DMS 273 treated with DMSO at 0.1 percent for 48 hours (cell line): ENCODE measurements at regions not wholly inside any gene's neighbourhood (a gene's known extent, or its start where the extent isn't known, plus 50 kb on each side); places are given as distances from the start of the nearest gene placed in this dataset.

Experiments used
- DNase-seq: peaks from one replicate; lab custom pipeline; 2025; lab: John Stamatoyannopoulos, UW

GRCh38 chr6:77074037-77074713 lies 389.1 kb downstream of the HTR1B start:
- no peak for DNase-seq

DNA sequence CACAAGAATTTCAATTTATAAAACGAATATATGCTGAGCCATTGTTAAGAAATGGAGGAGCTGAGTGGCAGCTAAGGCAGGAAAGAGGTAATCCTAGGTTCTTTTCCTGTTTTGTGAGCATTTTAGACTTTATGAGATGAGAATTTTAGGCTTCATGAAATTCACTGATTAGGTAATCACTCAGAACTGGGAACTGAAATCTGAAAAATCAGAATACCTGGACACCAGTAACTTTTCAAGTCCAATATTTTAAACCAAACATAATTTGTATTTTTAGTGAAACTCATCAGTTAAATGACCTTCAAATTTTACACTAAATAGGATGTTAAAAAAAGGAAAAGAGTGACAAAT lies 389.9 kb downstream of the HTR1B start:
- no peak for DNase-seq

DNA sequence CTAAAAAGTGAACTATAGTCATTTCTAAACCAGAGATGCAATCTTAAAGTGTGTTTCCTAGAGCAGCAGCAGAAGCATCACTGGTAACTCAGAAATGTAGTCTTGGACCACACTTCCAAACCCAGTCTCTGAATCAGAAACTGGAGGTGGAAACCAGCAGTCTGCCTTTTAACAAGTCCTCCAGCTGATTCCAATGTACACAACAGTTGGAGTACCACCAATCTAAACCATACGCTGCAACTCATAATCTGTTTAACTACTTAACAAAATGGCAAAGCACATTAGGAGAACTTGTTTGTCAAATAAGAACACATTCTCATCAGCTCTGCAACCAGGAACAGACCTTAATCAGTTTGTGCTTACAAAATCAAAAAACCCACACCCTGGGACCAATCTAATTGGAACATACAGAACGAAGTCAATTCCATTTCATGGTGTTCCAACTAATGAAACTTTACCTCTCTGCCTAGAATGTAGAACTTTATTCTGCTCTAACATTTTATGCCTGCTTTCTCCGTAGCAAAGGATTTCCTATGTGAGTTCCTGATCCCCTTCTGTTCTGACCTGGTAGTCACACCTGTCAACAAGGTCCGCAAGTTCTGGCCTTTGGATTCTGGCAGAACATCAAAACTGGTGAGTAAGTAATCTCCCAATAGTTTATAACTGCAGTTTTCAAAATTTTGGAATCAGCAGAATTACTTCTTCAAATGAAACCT lies 390.4 kb downstream of the HTR1B start:
- DNase-seq = no peak

DNA sequence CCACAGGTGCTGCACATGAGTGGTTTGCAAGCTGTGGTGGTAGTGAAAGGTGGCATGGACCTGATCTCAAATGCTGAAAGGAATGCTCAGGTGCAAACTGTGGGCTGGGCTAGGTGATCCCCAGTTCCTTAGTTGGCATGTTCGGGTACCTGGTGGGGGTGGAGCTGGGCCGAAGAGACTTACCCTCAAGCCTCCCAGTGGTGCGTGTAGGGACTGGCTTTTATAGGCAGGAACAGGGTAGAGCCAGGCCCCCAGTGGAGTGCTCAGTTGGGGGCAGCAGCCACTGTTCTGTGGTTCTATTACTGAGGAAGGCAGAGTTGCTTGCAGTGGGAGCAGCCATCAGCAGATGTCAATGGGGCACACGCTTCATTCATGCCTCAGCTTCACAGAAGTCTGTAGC lies 399.8 kb downstream of the HTR1B start:
- DNase-seq = no peak

GRCh38 chr6:77055711-77056110 lies 407.6 kb downstream of the HTR1B start:
- DNase-seq = no peak

GRCh38 chr6:77040568-77041195 lies 422.6 kb downstream of the HTR1B start:
- no peak for DNase-seq

- no peak for DNase-seq
These were observed 424.5 kb downstream of the HTR1B start for GRCh38 chr6:77038807-77039206.

DNA sequence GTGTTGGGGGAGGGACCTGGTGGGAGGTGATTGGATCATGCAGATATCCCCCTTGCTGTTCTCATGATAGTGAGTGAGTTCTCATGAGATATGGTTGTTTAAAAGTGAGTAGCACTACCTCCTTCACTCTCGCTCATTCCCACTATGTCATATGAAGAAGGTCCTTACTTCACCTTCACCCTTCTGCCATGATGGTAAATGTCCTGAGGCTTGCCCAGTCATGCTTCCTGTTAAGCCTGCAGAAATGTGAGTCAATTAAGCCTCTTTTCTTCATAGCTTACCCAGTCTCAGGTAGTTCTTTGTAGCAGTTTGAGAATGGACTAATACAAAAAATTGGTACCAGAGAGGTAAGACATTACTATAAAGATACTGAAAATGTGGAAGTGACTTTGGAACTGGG lies 425.9 kb downstream of the HTR1B start:
- no peak for DNase-seq

DNA sequence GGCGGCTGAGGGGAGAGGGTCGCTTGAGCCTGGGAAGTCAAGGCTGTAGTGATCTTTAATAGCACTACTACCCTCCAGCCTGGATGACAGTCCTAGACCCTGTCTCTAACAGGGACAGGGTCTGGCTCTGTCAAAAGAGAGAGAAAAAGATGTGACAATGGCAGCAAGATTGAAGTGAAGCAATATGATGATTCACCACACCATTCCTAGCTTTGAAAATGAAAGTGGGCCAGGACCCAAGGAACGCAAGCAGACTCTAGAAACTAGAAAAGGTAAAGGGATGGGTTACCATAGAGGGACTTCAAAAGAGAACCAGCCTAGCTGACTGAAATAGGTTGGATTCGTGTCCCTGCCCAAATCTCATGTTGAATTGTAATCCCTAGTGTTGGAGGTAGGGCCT lies 426.9 kb downstream of the HTR1B start:
- no peak for DNase-seq

DNA sequence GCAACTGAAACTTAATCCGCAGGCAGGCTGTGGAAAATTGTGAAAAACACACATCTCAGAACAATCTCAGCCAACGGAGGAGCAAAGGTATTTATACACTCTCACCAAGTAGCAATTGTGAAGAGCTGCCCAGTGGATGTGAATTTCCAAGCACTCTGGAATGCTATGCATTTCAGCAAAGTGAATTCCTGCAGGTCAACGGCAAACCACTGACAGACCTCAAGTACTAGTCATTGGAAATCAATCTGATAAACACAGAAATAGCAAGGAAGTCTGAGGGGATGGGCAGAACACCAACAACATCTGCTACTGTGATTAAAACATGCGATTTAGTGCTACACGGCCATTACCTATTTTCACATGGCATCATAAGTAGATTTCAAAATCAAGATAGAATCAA lies 429.1 kb downstream of the HTR1B start:
- DNase-seq = no peak

DNA sequence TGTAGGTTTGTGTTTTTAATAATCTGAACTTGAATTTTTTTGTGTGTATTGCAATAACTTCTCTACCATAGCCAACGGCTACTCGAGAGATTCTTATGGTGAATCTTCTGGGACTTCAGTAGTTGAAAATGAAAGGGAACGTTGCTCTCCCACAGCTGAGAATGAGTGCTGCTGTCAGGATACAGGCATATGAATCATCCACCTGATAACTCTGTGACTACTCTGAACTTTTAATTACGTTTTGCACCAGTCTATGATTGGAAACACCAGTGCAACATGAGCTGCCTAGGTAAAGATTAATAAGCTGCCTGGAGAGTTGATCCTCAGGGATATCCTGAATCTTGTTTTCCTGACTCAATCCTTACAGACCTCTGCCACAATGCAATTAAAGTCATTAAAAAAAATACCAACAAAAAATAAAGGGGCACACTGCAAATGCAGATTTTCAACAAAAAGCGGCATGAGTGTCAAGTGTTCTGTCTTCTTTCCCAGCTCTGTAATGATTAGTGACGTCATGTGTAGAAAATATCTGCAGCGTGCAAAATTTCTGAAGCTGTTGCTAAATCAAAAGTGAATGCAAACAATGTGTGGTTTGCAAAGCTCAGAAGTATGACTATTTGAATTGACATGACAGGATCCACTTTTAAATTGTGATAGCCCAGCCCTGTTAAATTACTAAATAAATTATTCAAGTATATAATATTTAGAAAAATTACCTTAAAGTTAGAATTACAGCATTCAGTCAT lies 432.2 kb downstream of the HTR1B start:
- DNase-seq = no peak

DNA sequence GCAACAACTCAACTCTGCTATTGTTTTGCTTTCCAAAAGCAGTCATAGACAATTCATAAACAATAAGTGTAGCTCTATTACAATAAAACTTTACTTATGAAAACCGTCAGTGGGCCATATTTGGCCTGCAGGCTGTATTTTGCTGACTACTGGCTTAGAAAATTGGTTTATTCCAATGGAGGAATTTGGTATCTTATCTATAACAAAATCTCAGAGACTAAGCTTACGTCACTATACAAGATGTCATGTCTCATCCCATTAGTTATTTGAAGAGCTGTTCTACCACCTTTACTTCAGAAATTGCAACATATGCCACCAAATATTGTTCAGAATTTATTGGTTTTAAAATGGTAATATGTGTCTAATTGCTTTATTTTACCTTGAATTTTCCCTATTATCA lies 436.9 kb downstream of the HTR1B start:
- DNase-seq = no peak

GRCh38 chr6:77025736-77026223 lies 437.5 kb downstream of the HTR1B start:
- DNase-seq = no peak

DNA sequence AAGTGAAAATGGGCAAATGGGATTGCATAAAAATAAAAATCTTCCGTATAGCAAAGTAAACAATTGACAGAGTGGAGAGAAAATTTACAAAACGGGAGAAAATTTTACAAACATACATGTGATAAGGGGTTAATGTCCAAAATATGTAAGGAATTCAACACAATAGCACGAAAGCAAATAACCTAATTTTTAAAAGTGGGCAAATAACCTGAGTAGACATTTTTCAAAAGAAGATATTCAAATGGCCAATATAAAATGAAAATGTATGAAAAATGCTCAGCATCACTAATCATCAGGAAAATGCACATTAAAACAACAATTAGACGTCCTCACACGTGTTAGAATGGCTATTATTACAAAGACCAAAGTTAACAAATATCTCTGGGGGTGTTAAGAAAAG lies 441.5 kb downstream of the HTR1B start:
- no peak for DNase-seq

DNA sequence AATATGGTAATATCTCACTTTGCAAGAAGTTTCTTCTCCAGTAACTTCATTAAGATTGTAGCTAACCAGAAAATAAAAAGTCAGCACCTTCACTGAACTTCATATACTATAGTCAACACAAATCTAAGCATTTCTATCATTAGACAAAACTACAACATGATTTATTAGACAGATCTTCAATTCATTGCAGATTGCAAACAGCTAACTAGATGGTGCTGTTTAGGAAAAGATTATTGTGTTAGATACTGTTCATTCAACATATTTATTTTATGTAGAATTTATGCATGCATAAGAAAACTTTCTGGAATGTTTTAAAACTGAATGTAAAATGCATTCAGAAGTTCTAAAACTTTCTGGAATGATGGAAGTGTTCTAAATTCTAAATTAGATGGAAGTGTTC lies 442.1 kb downstream of the HTR1B start:
- no peak for DNase-seq

GRCh38 chr6:77019081-77019480 lies 444.2 kb downstream of the HTR1B start:
- no peak for DNase-seq

DNA sequence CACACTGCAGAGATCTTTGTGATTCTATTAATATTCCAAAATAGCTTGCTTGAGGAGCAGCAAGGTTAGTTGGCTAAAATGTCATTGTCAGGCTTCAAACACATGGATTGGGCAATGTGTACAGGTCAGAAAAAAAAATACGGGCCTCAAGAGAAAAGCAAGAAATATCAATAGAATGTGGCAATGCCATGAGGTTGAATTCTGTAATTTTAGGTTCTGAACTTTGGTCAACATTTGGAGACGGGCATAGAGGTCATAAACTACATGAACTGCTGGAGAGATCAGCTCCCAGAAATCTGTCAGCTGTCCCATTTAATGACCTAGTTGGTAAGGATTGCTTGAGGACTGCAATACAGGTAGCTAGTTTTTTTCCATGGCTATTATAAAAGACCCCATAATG lies 445.8 kb downstream of the HTR1B start:
- DNase-seq = no peak

DNA sequence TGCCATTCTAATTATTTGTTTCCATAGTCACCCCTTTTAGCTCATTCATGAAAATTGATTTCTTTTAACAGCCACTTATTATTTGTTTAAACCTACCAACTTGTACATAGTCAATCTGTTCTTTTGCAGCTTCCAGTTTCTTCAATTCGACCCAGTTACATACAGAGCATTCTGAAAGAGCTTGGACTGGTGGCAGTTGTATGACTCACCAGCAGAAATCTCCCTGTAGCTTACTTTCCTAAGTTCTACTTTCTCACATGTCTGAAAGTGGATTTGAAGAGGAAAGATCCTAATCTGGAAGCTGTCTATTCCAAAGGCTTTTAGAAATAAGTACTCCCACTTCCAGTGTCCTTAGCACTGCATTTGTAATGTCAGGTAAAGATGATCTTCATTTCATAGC lies 447.9 kb downstream of the HTR1B start:
- no peak for DNase-seq

DNA sequence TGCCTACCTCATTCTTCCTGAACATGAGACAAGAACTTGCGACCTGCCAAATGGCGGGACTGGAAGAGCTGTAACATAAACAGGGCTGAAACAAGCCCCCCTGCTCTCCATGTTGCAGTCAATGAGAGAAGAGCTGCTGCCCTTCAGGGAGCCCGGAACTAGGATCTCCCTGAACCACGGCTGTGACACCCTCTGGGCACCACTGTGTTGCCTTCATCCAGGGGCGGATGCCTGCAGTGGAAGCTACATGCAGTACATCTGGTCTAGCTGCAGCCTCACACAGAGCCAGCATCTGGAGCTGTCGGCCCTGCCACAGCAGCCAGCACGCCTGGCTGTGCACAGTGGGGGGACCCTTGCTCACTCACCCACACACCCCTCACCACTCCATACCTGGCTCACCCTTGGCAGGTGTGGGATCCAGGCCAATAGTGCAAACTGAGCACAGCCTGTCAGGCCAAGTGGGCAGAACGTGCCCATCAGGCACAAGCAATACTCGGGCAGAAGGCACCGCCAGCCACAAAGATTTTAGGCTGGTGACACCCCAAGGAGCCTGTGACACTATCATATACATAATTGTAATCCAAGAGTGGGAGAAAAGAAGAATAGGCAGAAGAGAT lies 451.3 kb downstream of the HTR1B start:
- DNase-seq = no peak

DNA sequence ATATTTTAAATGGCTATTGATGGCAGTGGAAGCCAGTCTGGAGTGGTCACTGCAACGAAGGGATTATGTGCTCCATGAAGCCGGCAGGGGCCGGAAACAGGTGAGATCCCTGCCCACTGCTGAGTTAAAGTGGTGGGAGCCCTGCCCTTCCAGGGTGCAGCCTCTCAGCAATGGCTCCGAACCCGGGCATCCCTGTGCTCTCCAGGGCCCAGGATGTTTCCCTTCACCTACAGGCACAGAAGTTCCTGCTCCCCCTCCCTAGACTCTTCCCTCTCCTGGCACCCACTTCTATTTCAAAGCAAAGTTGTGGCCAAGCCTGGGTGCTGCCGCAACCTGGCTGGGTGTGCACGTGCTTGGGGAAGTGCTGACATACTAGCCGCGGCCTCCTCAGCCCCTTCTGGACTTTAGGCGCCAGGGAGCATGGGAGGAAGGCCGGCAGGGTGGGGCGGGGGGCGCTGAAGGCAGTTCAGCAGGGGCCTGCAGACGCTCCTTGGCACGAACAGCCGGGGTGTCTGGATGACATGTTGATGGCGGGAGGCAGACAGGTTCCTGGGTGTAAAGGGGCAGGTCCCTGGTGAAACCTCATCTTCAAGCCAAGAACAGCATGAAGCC lies 452.3 kb downstream of the HTR1B start:
- no peak for DNase-seq

- no peak for DNase-seq
These were observed 470.7 kb downstream of the HTR1B start for GRCh38 chr6:76992553-76992952.

DNA sequence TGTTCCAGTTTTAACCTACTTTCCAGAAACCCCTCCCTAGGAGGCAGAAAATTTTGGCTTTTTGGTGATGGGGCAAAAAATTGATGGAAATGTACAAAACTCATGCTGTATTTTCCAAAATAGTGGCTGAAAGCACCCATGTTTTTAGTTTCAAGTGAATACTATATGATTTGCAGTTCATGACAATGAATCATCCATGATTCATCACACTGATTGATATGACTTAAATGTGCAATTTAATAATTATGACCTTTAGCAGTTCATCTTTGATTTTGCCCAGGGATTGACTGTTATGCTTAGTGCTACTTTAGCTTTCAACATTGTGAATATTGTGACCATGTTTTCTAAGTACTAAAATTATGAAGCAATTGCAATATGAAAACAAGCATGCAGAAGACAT lies 478.7 kb downstream of the HTR1B start:
- DNase-seq = no peak
